ENCODE measurements at regions not wholly inside any gene's neighbourhood (a gene's known extent, or its start where the extent isn't known, plus 50 kb on each side); places are given as distances from the start of the nearest gene placed in this dataset.

GRCh38 chr5:82882316-82882715 is 194.9 kb downstream of the TMEM167A start:
- Histone ChIP-seq H3K79me2 (ENCODE audit: insufficient read depth, low read length) (no peaks in the 10 kb centered on the region), H3F3A (ENCODE audit: low read depth) (no peaks in the 10 kb centered on the region), H3K4me1 (ENCODE audit: insufficient read depth, low read length, poor library complexity, severe bottlenecking) (peaks cover 16% of the 10 kb centered on the region), H3K4me3 (ENCODE audit: low read length, poor library complexity, severe bottlenecking) (no peak overlapping the region), H3K9ac (ENCODE audit: low read depth, low read length, poor library complexity, severe bottlenecking) (no peak overlapping the region), H3K36me3 (ENCODE audit: insufficient read depth, low read length) (no peaks in the 10 kb centered on the region), H3K4me2 (ENCODE audit: low read depth, low read length, poor library complexity, severe bottlenecking) (no peak overlapping the region), H4K20me1 (ENCODE audit: insufficient read depth, low read length, poor library complexity, severe bottlenecking) (no peaks in the 10 kb centered on the region), H3K9me2 (replicated peaks; ENCODE audit: low read depth, low read length) (no peaks in the 10 kb centered on the region), H3K27me3 (ENCODE audit: insufficient read depth, low read length, poor library complexity, severe bottlenecking) (no peaks in the 10 kb centered on the region), H2AFZ (ENCODE audit: low read length) (no peak overlapping the region), H3K9me3 (ENCODE audit: insufficient read depth, low read depth, low read length) (peaks cover 15% of the 10 kb centered on the region)
- TF ChIP-seq CTCF (conservative IDR thresholded peaks at IDR 0.05; ENCODE audit: low read length) (no peak), EZH2phosphoT487 (IDR thresholded peaks at IDR 0.05; ENCODE audit: borderline replicate concordance) (no peak)

- H2AFZ ChIP-seq (ENCODE audit: low read length) = no peak overlapping the region
- H4K20me1 ChIP-seq (ENCODE audit: insufficient read depth, low read length, poor library complexity, severe bottlenecking) = no peaks in the 10 kb centered on the region
- no peak overlapping the region for H3K4me2 ChIP-seq (ENCODE audit: low read depth, low read length, poor library complexity, severe bottlenecking)
These were observed 195.5 kb downstream of the TMEM167A start for GRCh38 chr5:82881571-82882174.

DNA sequence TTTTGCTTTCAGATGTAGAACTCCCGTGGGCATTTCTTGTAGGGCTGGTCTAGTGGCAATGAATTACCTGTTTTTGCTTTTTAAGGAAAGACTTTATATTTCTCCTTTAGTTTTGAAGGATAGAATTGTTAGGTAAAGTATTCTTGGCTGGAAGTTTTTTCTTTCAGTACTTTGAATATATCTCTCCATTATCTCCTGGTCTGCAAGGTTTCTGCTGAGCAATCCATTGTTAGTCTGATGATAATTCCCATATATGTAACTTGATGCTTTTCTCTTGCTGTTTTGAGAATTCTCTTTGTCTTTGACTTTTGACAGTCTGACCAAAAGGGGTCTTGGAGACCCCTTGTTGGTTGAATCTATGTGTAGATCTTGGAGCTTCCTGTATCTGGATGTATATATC is 198.1 kb downstream of the TMEM167A start:
- no peak for TF ChIP-seq EZH2phosphoT487 (IDR thresholded peaks at IDR 0.05; ENCODE audit: borderline replicate concordance)
- TF ChIP-seq CTCF (conservative IDR thresholded peaks at IDR 0.05; ENCODE audit: low read length) = no peak
- Histone ChIP-seq H3K36me3 (ENCODE audit: insufficient read depth, low read length) (no peaks in the 10 kb centered on the region), H3K9me3 (ENCODE audit: insufficient read depth, low read depth, low read length) (peaks cover 15% of the 10 kb centered on the region), H4K20me1 (ENCODE audit: insufficient read depth, low read length, poor library complexity, severe bottlenecking) (no peaks in the 10 kb centered on the region), H3K4me1 (ENCODE audit: insufficient read depth, low read length, poor library complexity, severe bottlenecking) (no peaks in the 10 kb centered on the region), H3K9ac (ENCODE audit: low read depth, low read length, poor library complexity, severe bottlenecking) (no peak overlapping the region), H2AFZ (ENCODE audit: low read length) (no peak overlapping the region), H3K27me3 (ENCODE audit: insufficient read depth, low read length, poor library complexity, severe bottlenecking) (no peaks in the 10 kb centered on the region), H3K4me2 (ENCODE audit: low read depth, low read length, poor library complexity, severe bottlenecking) (no peak overlapping the region), H3K79me2 (ENCODE audit: insufficient read depth, low read length) (no peaks in the 10 kb centered on the region), H3F3A (ENCODE audit: low read depth) (no peaks in the 10 kb centered on the region), H3K9me2 (replicated peaks; ENCODE audit: low read depth, low read length) (no peaks in the 10 kb centered on the region), H3K4me3 (ENCODE audit: low read length, poor library complexity, severe bottlenecking) (no peak overlapping the region)

More at GRCh38 chr5:82881571-82882174, 195.5 kb downstream of the TMEM167A start:
- H3K9me2 ChIP-seq (replicated peaks; ENCODE audit: low read depth, low read length) = no peaks in the 10 kb centered on the region
- H3K4me1 ChIP-seq (ENCODE audit: insufficient read depth, low read length, poor library complexity, severe bottlenecking) = peaks cover 16% of the 10 kb centered on the region
- H3K36me3 ChIP-seq (ENCODE audit: insufficient read depth, low read length) = no peaks in the 10 kb centered on the region
- H3K4me3 ChIP-seq (ENCODE audit: low read length, poor library complexity, severe bottlenecking) = no peak overlapping the region
- H3K9ac ChIP-seq (ENCODE audit: low read depth, low read length, poor library complexity, severe bottlenecking) = no peak overlapping the region
- no peak for TF ChIP-seq EZH2phosphoT487 (IDR thresholded peaks at IDR 0.05; ENCODE audit: borderline replicate concordance)
- TF ChIP-seq CTCF (conservative IDR thresholded peaks at IDR 0.05; ENCODE audit: low read length) = no peak
- no peaks in the 10 kb centered on the region for H3K27me3 ChIP-seq (ENCODE audit: insufficient read depth, low read length, poor library complexity, severe bottlenecking)
- H3K9me3 ChIP-seq (ENCODE audit: insufficient read depth, low read depth, low read length) = peaks cover 15% of the 10 kb centered on the region
- no peaks in the 10 kb centered on the region for H3F3A ChIP-seq (ENCODE audit: low read depth)
- H3K79me2 ChIP-seq (ENCODE audit: insufficient read depth, low read length) = no peaks in the 10 kb centered on the region

Measured in Loucy (cell line).